ENCODE measurements at regions not wholly inside any gene's neighbourhood (a gene's known extent, or its start where the extent isn't known, plus 50 kb on each side); places are given as distances from the start of the nearest gene placed in this dataset.

- Histone ChIP-seq H3K27ac (ENCODE audit: low read depth) (no peak overlapping the region), H3K4me2 (no peak overlapping the region), H4K20me1 (replicated peaks; ENCODE audit: insufficient read depth) (no peaks in the 10 kb centered on the region), H2AFZ (no peak overlapping the region), H3K9me2 (ENCODE audit: insufficient read depth) (no peaks in the 10 kb centered on the region), H3K4me1 (ENCODE audit: insufficient read depth) (no peaks in the 10 kb centered on the region), H3K27me3 (ENCODE audit: insufficient read depth) (no peaks in the 10 kb centered on the region), H3K79me2 (replicated peaks; ENCODE audit: insufficient read depth) (no peaks in the 10 kb centered on the region), H3F3A (replicated peaks; ENCODE audit: low read depth) (no peaks in the 10 kb centered on the region), H3K4me3 (no peak overlapping the region), H3K36me3 (ENCODE audit: insufficient read depth) (no peaks in the 10 kb centered on the region)
- Mint-ChIP-seq H3K9me3 (peaks cover 25% of the 10 kb centered on the region; the same call in 2 of the 3 replicates), H3K4me1 (no peaks in the 10 kb centered on the region), H3K27ac (no peak overlapping the region), H3K27me3 (ENCODE audit: insufficient read depth, low read depth, poor library complexity) (no peaks in the 10 kb centered on the region), H3K36me3 (ENCODE audit: low read depth) (no peaks in the 10 kb centered on the region), H3K4me3 (no peak overlapping the region)
- DNase-seq (ENCODE audit: low spot score) = no peak
- ATAC-seq = no peak
- no peak for TF ChIP-seq JUNB (IDR thresholded peaks at IDR 0.05; ENCODE audit: unreplicated experiment)
- TF ChIP-seq POLR2AphosphoS5 (IDR thresholded peaks at IDR 0.05; ENCODE audit: low read depth) = no peak
- TF ChIP-seq, protein P1, sequence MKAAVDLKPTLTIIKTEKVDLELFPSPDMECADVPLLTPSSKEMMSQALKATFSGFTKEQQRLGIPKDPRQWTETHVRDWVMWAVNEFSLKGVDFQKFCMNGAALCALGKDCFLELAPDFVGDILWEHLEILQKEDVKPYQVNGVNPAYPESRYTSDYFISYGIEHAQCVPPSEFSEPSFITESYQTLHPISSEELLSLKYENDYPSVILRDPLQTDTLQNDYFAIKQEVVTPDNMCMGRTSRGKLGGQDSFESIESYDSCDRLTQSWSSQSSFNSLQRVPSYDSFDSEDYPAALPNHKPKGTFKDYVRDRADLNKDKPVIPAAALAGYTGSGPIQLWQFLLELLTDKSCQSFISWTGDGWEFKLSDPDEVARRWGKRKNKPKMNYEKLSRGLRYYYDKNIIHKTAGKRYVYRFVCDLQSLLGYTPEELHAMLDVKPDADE (IDR thresholded peaks at IDR 0.05) = no peak
- TF ChIP-seq ZNF331 (CRISPR knock-in tag; IDR thresholded peaks at IDR 0.05; ENCODE audit: low read depth) = no peak
- TF ChIP-seq, protein P2, sequence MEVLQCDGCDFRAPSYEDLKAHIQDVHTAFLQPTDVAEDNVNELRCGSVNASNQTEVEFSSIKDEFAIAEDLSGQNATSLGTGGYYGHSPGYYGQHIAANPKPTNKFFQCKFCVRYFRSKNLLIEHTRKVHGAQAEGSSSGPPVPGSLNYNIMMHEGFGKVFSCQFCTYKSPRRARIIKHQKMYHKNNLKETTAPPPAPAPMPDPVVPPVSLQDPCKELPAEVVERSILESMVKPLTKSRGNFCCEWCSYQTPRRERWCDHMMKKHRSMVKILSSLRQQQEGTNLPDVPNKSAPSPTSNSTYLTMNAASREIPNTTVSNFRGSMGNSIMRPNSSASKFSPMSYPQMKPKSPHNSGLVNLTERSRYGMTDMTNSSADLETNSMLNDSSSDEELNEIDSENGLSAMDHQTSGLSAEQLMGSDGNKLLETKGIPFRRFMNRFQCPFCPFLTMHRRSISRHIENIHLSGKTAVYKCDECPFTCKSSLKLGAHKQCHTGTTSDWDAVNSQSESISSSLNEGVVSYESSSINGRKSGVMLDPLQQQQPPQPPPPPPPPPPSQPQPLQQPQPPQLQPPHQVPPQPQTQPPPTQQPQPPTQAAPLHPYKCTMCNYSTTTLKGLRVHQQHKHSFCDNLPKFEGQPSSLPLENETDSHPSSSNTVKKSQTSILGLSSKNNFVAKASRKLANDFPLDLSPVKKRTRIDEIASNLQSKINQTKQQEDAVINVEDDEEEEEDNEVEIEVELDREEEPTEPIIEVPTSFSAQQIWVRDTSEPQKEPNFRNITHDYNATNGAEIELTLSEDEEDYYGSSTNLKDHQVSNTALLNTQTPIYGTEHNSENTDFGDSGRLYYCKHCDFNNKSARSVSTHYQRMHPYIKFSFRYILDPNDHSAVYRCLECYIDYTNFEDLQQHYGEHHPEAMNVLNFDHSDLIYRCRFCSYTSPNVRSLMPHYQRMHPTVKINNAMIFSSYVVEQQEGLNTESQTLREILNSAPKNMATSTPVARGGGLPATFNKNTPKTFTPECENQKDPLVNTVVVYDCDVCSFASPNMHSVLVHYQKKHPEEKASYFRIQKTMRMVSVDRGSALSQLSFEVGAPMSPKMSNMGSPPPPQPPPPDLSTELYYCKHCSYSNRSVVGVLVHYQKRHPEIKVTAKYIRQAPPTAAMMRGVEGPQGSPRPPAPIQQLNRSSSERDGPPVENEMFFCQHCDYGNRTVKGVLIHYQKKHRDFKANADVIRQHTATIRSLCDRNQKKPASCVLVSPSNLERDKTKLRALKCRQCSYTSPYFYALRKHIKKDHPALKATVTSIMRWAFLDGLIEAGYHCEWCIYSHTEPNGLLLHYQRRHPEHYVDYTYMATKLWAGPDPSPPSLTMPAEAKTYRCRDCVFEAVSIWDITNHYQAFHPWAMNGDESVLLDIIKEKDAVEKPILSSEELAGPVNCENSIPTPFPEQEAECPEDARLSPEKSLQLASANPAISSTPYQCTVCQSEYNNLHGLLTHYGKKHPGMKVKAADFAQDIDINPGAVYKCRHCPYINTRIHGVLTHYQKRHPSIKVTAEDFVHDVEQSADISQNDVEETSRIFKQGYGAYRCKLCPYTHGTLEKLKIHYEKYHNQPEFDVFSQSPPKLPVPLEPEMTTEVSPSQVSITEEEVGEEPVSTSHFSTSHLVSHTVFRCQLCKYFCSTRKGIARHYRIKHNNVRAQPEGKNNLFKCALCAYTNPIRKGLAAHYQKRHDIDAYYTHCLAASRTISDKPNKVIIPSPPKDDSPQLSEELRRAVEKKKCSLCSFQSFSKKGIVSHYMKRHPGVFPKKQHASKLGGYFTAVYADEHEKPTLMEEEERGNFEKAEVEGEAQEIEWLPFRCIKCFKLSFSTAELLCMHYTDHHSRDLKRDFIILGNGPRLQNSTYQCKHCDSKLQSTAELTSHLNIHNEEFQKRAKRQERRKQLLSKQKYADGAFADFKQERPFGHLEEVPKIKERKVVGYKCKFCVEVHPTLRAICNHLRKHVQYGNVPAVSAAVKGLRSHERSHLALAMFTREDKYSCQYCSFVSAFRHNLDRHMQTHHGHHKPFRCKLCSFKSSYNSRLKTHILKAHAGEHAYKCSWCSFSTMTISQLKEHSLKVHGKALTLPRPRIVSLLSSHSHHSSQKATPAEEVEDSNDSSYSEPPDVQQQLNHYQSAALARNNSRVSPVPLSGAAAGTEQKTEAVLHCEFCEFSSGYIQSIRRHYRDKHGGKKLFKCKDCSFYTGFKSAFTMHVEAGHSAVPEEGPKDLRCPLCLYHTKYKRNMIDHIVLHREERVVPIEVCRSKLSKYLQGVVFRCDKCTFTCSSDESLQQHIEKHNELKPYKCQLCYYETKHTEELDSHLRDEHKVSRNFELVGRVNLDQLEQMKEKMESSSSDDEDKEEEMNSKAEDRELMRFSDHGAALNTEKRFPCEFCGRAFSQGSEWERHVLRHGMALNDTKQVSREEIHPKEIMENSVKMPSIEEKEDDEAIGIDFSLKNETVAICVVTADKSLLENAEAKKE (CRISPR knock-in tag; IDR thresholded peaks at IDR 0.05) = no peak
- no peak for TF ChIP-seq CREB1 (CRISPR knock-in tag; IDR thresholded peaks at IDR 0.05; ENCODE audit: low read depth)
- no peak for TF ChIP-seq ZNF114 (CRISPR knock-in tag; IDR thresholded peaks at IDR 0.05)
- TF ChIP-seq, protein P3, sequence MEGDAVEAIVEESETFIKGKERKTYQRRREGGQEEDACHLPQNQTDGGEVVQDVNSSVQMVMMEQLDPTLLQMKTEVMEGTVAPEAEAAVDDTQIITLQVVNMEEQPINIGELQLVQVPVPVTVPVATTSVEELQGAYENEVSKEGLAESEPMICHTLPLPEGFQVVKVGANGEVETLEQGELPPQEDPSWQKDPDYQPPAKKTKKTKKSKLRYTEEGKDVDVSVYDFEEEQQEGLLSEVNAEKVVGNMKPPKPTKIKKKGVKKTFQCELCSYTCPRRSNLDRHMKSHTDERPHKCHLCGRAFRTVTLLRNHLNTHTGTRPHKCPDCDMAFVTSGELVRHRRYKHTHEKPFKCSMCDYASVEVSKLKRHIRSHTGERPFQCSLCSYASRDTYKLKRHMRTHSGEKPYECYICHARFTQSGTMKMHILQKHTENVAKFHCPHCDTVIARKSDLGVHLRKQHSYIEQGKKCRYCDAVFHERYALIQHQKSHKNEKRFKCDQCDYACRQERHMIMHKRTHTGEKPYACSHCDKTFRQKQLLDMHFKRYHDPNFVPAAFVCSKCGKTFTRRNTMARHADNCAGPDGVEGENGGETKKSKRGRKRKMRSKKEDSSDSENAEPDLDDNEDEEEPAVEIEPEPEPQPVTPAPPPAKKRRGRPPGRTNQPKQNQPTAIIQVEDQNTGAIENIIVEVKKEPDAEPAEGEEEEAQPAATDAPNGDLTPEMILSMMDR (conservative IDR thresholded peaks at IDR 0.05; ENCODE audit: low read depth in 2 of 2) = no peak
- TF ChIP-seq EZH2phosphoT487 (IDR thresholded peaks at IDR 0.05; ENCODE audit: unreplicated experiment) = no peak
- no peak for TF ChIP-seq STAT1 (IDR thresholded peaks at IDR 0.05; ENCODE audit: unreplicated experiment)
- TF ChIP-seq NANOG (IDR thresholded peaks at IDR 0.05; ENCODE audit: borderline replicate concordance) = no peak
- no peak for TF ChIP-seq EZH2 (IDR thresholded peaks at IDR 0.05; ENCODE audit: low read depth, unreplicated experiment)
- TF ChIP-seq, protein P4, sequence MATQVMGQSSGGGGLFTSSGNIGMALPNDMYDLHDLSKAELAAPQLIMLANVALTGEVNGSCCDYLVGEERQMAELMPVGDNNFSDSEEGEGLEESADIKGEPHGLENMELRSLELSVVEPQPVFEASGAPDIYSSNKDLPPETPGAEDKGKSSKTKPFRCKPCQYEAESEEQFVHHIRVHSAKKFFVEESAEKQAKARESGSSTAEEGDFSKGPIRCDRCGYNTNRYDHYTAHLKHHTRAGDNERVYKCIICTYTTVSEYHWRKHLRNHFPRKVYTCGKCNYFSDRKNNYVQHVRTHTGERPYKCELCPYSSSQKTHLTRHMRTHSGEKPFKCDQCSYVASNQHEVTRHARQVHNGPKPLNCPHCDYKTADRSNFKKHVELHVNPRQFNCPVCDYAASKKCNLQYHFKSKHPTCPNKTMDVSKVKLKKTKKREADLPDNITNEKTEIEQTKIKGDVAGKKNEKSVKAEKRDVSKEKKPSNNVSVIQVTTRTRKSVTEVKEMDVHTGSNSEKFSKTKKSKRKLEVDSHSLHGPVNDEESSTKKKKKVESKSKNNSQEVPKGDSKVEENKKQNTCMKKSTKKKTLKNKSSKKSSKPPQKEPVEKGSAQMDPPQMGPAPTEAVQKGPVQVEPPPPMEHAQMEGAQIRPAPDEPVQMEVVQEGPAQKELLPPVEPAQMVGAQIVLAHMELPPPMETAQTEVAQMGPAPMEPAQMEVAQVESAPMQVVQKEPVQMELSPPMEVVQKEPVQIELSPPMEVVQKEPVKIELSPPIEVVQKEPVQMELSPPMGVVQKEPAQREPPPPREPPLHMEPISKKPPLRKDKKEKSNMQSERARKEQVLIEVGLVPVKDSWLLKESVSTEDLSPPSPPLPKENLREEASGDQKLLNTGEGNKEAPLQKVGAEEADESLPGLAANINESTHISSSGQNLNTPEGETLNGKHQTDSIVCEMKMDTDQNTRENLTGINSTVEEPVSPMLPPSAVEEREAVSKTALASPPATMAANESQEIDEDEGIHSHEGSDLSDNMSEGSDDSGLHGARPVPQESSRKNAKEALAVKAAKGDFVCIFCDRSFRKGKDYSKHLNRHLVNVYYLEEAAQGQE (IDR thresholded peaks at IDR 0.05; ENCODE audit: unreplicated experiment) = no peak
Observed at GRCh38 chr16:8005096-8005860, 585.0 kb downstream of the TMEM114 start.

Measured in GM23338 (cell line).